Peyer's patch (tissue), 4 donors: ENCODE measurements at regions not wholly inside any gene's neighbourhood (a gene's known extent, or its start where the extent isn't known, plus 50 kb on each side); places are given as distances from the start of the nearest gene placed in this dataset.

ENCODE experiments used
- POLR2A ChIP-seq, 2 donors: fragments of 450-650 bp; IDR thresholded peaks; one replicate each; pipeline ENCODE4 v1.5.1; 2017; ENCODE audit warnings: antibody characterized with exemption in 2 of 2, mild to moderate bottlenecking in 2 of 2, moderate library complexity in 2 of 2
- TF ChIP-seq, protein P1 (sequence below), 6 experiments: fragments of 450-650 bp in 4 of 6; fragments of 200-600 bp in 2 of 6; sonication (generic) in 1 of 6; IDR thresholded peaks; one replicate each; pipeline ENCODE4 v1.5.1; 2017 to 2019; ENCODE audit warnings: antibody characterized with exemption in 6 of 6, mild to moderate bottlenecking in 3 of 6, moderate library complexity in 1 of 6

- TF ChIP-seq, protein P1, sequence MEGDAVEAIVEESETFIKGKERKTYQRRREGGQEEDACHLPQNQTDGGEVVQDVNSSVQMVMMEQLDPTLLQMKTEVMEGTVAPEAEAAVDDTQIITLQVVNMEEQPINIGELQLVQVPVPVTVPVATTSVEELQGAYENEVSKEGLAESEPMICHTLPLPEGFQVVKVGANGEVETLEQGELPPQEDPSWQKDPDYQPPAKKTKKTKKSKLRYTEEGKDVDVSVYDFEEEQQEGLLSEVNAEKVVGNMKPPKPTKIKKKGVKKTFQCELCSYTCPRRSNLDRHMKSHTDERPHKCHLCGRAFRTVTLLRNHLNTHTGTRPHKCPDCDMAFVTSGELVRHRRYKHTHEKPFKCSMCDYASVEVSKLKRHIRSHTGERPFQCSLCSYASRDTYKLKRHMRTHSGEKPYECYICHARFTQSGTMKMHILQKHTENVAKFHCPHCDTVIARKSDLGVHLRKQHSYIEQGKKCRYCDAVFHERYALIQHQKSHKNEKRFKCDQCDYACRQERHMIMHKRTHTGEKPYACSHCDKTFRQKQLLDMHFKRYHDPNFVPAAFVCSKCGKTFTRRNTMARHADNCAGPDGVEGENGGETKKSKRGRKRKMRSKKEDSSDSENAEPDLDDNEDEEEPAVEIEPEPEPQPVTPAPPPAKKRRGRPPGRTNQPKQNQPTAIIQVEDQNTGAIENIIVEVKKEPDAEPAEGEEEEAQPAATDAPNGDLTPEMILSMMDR (IDR thresholded peaks at IDR 0.05), result no peak
- TF ChIP-seq POLR2A (IDR thresholded peaks at IDR 0.05), result no peak
These were observed 463.0 kb downstream of the CETN3 start for GRCh38 chr5:89946508-89946907.
